Esophagus muscularis mucosa (tissue), 4 donors: ENCODE measurements at regions not wholly inside any gene's neighbourhood (a gene's known extent, or its start where the extent isn't known, plus 50 kb on each side); places are given as distances from the start of the nearest gene placed in this dataset.

ENCODE experiments used
- DNase-seq: peaks from one replicate; pipeline ENCODE4 v3.0.0-alpha.2; 2017; ENCODE audit errors: extremely low spot score
- H3K27ac ChIP-seq, 4 donors: fragments of 200-600 bp; sonication (generic); replicated peaks in 1 of 4; 1 replicate in 3 of 4; 2 replicates in 1 of 4; pipeline ENCODE4 v1.5.1; 2016 to 2019; ENCODE audit warnings: mild to moderate bottlenecking in 1 of 4
- H3K27me3 ChIP-seq, 4 donors: fragments of 200-600 bp; sonication (generic); one replicate each; pipeline versions ENCODE4 v1.5.1 to v1.6.0; 2016 to 2019
- H3K36me3 ChIP-seq, 4 donors: fragments of 200-600 bp; sonication (generic); one replicate each; pipeline ENCODE4 v1.5.1; 2016 to 2019
- H3K4me1 ChIP-seq, 4 donors: fragments of 200-600 bp; sonication (generic); one replicate each; pipeline ENCODE4 v1.5.1; 2016 to 2019
- H3K4me3 ChIP-seq, 4 donors: fragments of 200-600 bp; sonication (generic); 1 replicate in 2 of 4; 2 replicates in 2 of 4; pipeline ENCODE4 v1.5.1; 2016 to 2019; ENCODE audit warnings: mild to moderate bottlenecking in 4 of 4, moderate library complexity in 1 of 4
- H3K9me3 ChIP-seq, 4 donors: fragments of 200-600 bp; sonication (generic); 1 replicate in 3 of 4; 2 replicates in 1 of 4; pipeline ENCODE4 v1.5.1; 2016 to 2019
- EP300 ChIP-seq: sonication (generic); formaldehyde crosslinking; IDR thresholded peaks from one replicate; pipeline ENCODE4 v1.6.1; 2017; ENCODE audit warnings: antibody characterized with exemption
- POLR2A ChIP-seq: fragments of 450-650 bp; IDR thresholded peaks from one replicate; pipeline ENCODE4 v1.6.1; 2017; ENCODE audit warnings: antibody characterized with exemption, moderate library complexity, mild to moderate bottlenecking, low read depth
- POLR2AphosphoS5 ChIP-seq, 2 donors: sonication (generic); formaldehyde crosslinking; IDR thresholded peaks; one replicate each; pipeline ENCODE4 v1.6.1; 2017; ENCODE audit warnings: antibody characterized with exemption in 2 of 2
- WGBS: methylation state at CpG from one replicate; pipeline ENCODE4 v1.1.5; 2018; 5-methylcytosine and 5-hydroxymethylcytosine counted together
- intact Hi-C: fragments of 100-400 bp; cut with DNase I; formaldehyde crosslinking; loops from one replicate; pipeline ENCODE4 v1.15.1; 2023
- TF ChIP-seq, protein P1 (sequence below), 3 experiments: fragments of 200-600 bp in 2 of 3; fragments of 450-650 bp in 1 of 3; sonication (generic) in 2 of 3; IDR thresholded peaks; one replicate each; pipeline ENCODE4 v1.5.1; 2017 to 2019; ENCODE audit warnings: antibody characterized with exemption in 3 of 3, mild to moderate bottlenecking in 2 of 3, moderate library complexity in 1 of 3

DNA sequence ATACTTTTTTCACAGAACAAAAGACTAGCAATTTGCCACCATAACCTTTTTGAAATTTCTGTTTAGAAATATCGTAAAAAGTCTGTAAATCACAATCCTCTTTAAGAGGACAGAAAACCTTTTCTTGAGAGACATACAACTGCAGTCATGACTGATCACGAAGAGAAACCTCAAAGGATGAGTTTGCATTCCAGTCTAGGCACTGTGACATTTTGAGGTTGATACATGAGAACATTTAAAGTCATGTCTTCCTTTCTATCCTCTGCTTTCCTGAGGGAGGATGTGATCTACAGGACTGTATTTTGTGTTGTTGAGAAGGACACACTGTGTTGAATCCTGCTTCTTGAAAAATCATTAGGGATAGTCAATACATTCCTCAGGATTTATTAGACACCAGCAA lies 476.7 kb upstream of the CCDC179 start:
- no peak for DNase-seq
- intact Hi-C loops = no loop called here
- H3K9me3 ChIP-seq = peaks cover 0 to under 1% (median 0%) of the 10 kb centered on the region in 4 donors
- H3K4me1 ChIP-seq = no peaks in the 10 kb centered on the region
- H3K36me3 ChIP-seq = no peaks in the 10 kb centered on the region
- no peak for TF ChIP-seq EP300
- no peak for TF ChIP-seq POLR2AphosphoS5 (IDR thresholded peaks at IDR 0.05)
- no peak for TF ChIP-seq POLR2A
- H3K4me3 ChIP-seq = no peak overlapping the region
- WGBS = 86% methylated on average over 2 of the region's 2 CpGs
- H3K27me3 ChIP-seq = no peaks in the 10 kb centered on the region
- no peak overlapping the region for H3K27ac ChIP-seq

GRCh38 chr11:23353611-23354010 lies 493.3 kb upstream of the CCDC179 start:
- no peak for DNase-seq
- Histone ChIP-seq H3K36me3 (no peaks in the 10 kb centered on the region), H3K27me3 (no peaks in the 10 kb centered on the region), H3K9me3 (no peaks in the 10 kb centered on the region), H3K27ac (no peak overlapping the region), H3K4me1 (no peaks in the 10 kb centered on the region), H3K4me3 (no peak overlapping the region)
- TF ChIP-seq, protein P1, sequence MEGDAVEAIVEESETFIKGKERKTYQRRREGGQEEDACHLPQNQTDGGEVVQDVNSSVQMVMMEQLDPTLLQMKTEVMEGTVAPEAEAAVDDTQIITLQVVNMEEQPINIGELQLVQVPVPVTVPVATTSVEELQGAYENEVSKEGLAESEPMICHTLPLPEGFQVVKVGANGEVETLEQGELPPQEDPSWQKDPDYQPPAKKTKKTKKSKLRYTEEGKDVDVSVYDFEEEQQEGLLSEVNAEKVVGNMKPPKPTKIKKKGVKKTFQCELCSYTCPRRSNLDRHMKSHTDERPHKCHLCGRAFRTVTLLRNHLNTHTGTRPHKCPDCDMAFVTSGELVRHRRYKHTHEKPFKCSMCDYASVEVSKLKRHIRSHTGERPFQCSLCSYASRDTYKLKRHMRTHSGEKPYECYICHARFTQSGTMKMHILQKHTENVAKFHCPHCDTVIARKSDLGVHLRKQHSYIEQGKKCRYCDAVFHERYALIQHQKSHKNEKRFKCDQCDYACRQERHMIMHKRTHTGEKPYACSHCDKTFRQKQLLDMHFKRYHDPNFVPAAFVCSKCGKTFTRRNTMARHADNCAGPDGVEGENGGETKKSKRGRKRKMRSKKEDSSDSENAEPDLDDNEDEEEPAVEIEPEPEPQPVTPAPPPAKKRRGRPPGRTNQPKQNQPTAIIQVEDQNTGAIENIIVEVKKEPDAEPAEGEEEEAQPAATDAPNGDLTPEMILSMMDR (IDR thresholded peaks at IDR 0.05) = no peak
- no peak for TF ChIP-seq POLR2AphosphoS5 (IDR thresholded peaks at IDR 0.05)
- no peak for TF ChIP-seq EP300
- TF ChIP-seq POLR2A = no peak
- 88% methylated on average over 2 of the region's 2 CpGs for WGBS
- intact Hi-C loops = no loop called here

GRCh38 chr11:23359297-23359696 lies 499.0 kb upstream of the CCDC179 start:
- Histone ChIP-seq H3K9me3 (no peaks in the 10 kb centered on the region), H3K27ac (no peak overlapping the region), H3K4me1 (no peaks in the 10 kb centered on the region), H3K36me3 (no peaks in the 10 kb centered on the region), H3K27me3 (no peaks in the 10 kb centered on the region), H3K4me3 (no peak overlapping the region)
- intact Hi-C loops = no loop called here
- TF ChIP-seq, protein P1 (IDR thresholded peaks at IDR 0.05) = no peak
- TF ChIP-seq EP300 (no peak), POLR2A (no peak), POLR2AphosphoS5 (IDR thresholded peaks at IDR 0.05) (no peak)
- no peak for DNase-seq

GRCh38 chr11:23364076-23364475 lies 503.8 kb upstream of the CCDC179 start:
- H3K36me3 ChIP-seq = no peaks in the 10 kb centered on the region
- no peak overlapping the region for H3K27ac ChIP-seq
- WGBS = 92% methylated on average over 3 of the region's 3 CpGs
- H3K4me1 ChIP-seq = no peaks in the 10 kb centered on the region
- no peak for DNase-seq
- intact Hi-C loops = no loop called here
- no peak for TF ChIP-seq POLR2AphosphoS5 (IDR thresholded peaks at IDR 0.05)
- TF ChIP-seq EP300 = no peak
- TF ChIP-seq, protein P1 (IDR thresholded peaks at IDR 0.05) = no peak
- TF ChIP-seq POLR2A = no peak
- no peaks in the 10 kb centered on the region for H3K27me3 ChIP-seq
- H3K4me3 ChIP-seq = no peak overlapping the region
- no peaks in the 10 kb centered on the region for H3K9me3 ChIP-seq

- TF ChIP-seq POLR2A (no peak), EP300 (no peak), POLR2AphosphoS5 (IDR thresholded peaks at IDR 0.05) (no peak)
- TF ChIP-seq, protein P1 (IDR thresholded peaks at IDR 0.05) = no peak
- H3K9me3 ChIP-seq = peaks cover 0 to 8% (median 0%) of the 10 kb centered on the region in 4 donors
- intact Hi-C loops = no loop called here
- no peak overlapping the region for H3K27ac ChIP-seq
- H3K27me3 ChIP-seq = no peaks in the 10 kb centered on the region
- H3K36me3 ChIP-seq = no peaks in the 10 kb centered on the region
- WGBS = 94% methylated on average over 3 of the region's 3 CpGs
- H3K4me3 ChIP-seq = no peak overlapping the region
- DNase-seq = no peak
- no peaks in the 10 kb centered on the region for H3K4me1 ChIP-seq
Measured at GRCh38 chr11:23370580-23371275, 510.5 kb upstream of the CCDC179 start.
